Neural cell (in vitro differentiated cells): ENCODE measurements at regions not wholly inside any gene's neighbourhood (a gene's known extent, or its start where the extent isn't known, plus 50 kb on each side); places are given as distances from the start of the nearest gene placed in this dataset.

Source experiments
- H2AFZ ChIP-seq: fragments of 200-600, 300-800 bp; sonication (generic), shearing (Covaris generic); 2 replicates; pipeline ENCODE4 v1.6.0; 2014; ENCODE audit warnings: low read depth, mild to moderate bottlenecking, antibody characterized with exemption, low read length, moderate library complexity
- H3F3A ChIP-seq: fragments of 200-600 bp; shearing (Covaris generic); 2 replicates; pipeline ENCODE4 v1.6.1; 2016; ENCODE audit warnings: mild to moderate bottlenecking, moderate library complexity, mixed read lengths, antibody characterized with exemption, low read length; ENCODE audit not compliant: insufficient read depth, poor library complexity, severe bottlenecking
- H3K27ac ChIP-seq: fragments of 200-600, 300-800 bp; sonication (generic), shearing (Covaris generic); 2 replicates; pipeline ENCODE4 v1.5.1; 2014; ENCODE audit warnings: mild to moderate bottlenecking, low read length, moderate library complexity
- H3K27me3 ChIP-seq: fragments of 300-800, 200-600 bp; sonication (generic), shearing (Covaris generic); 2 replicates; pipeline ENCODE4 v1.6.0; 2014; ENCODE audit warnings: mild to moderate bottlenecking, low read depth, low read length, moderate library complexity; ENCODE audit not compliant: insufficient read depth
- H3K36me3 ChIP-seq: fragments of 300-800, 200-600 bp; sonication (generic), shearing (Covaris generic); 2 replicates; pipeline ENCODE4 v1.5.1; 2014; ENCODE audit warnings: mild to moderate bottlenecking, antibody characterized with exemption, low read length, moderate library complexity; ENCODE audit not compliant: insufficient read depth
- H3K4me2 ChIP-seq: fragments of 300-800, 200-600 bp; sonication (generic), shearing (Covaris generic); 2 replicates; pipeline ENCODE4 v1.6.0; 2014; ENCODE audit warnings: mild to moderate bottlenecking, low read length
- H3K4me3 ChIP-seq: fragments of 300-800, 200-600 bp; sonication (generic), shearing (Covaris generic); 2 replicates; pipeline ENCODE4 v1.5.1; 2014; ENCODE audit warnings: mild to moderate bottlenecking, low read length, moderate library complexity
- H3K79me2 ChIP-seq: fragments of 200-600 bp; shearing (Covaris generic); replicated peaks from 2 replicates; pipeline ENCODE4 v1.6.0; 2014; ENCODE audit warnings: mild to moderate bottlenecking, low read length, moderate library complexity; ENCODE audit not compliant: insufficient read depth
- H3K9ac ChIP-seq: fragments of 300-800, 200-600 bp; sonication (generic), shearing (Covaris generic); 2 replicates; pipeline ENCODE4 v1.6.1; 2016; ENCODE audit warnings: mild to moderate bottlenecking, low read length, mixed read lengths
- H3K9me2 ChIP-seq: fragments of 200-600 bp; shearing (Covaris generic); 2 replicates; pipeline ENCODE4 v1.6.1; 2016; ENCODE audit warnings: mild to moderate bottlenecking, low read length, mixed read lengths; ENCODE audit not compliant: insufficient read depth
- H3K9me3 ChIP-seq: fragments of 200-600, 300-800 bp; sonication (generic), shearing (Covaris generic); 2 replicates; pipeline ENCODE4 v1.6.1; 2016; ENCODE audit warnings: mild to moderate bottlenecking, mixed run types, low read length, moderate library complexity, mixed read lengths
- H4K20me1 ChIP-seq: fragments of 200-600 bp; shearing (Covaris generic); 2 replicates; pipeline ENCODE4 v1.6.1; 2016; ENCODE audit warnings: mild to moderate bottlenecking, mixed run types; ENCODE audit not compliant: insufficient read depth
- EP300 ChIP-seq: fragments of 450-650 bp; conservative IDR thresholded peaks from 2 replicates; pipeline ENCODE4 v1.6.1; 2014; ENCODE audit warnings: antibody characterized with exemption, mild to moderate bottlenecking, moderate library complexity; ENCODE audit not compliant: poor library complexity, severe bottlenecking
- EZH2 ChIP-seq: fragments of 200-600, 300-800 bp; shearing (Covaris generic), sonication (generic); IDR thresholded peaks from 2 replicates; pipeline ENCODE4 v1.6.1; 2014; ENCODE audit warnings: antibody characterized with exemption, low read length, borderline replicate concordance, mild to moderate bottlenecking; ENCODE audit not compliant: insufficient read depth, poor library complexity, severe bottlenecking
- MXI1 ChIP-seq: fragments of 450-650 bp; conservative IDR thresholded peaks from 2 replicates; pipeline ENCODE4 v1.6.1; 2014; ENCODE audit warnings: antibody characterized with exemption, mild to moderate bottlenecking; ENCODE audit not compliant: poor library complexity, severe bottlenecking
- POLR2AphosphoS5 ChIP-seq: IDR thresholded peaks from 2 replicates; pipeline ENCODE4 v1.6.1; 2012
- RAD21 ChIP-seq: fragments of 450-650 bp; conservative IDR thresholded peaks from 2 replicates; pipeline ENCODE4 v1.6.1; 2014; ENCODE audit warnings: antibody characterized with exemption, mild to moderate bottlenecking, moderate library complexity
- SMC3 ChIP-seq: fragments of 450-650 bp; conservative IDR thresholded peaks from 2 replicates; pipeline ENCODE4 v1.6.1; 2014; ENCODE audit warnings: antibody characterized with exemption, mild to moderate bottlenecking, moderate library complexity; ENCODE audit not compliant: poor library complexity
- TAF1 ChIP-seq: IDR thresholded peaks from 2 replicates; pipeline ENCODE4 v1.6.1; 2012; ENCODE audit warnings: low read depth
- TF ChIP-seq, protein P1 (sequence below): IDR thresholded peaks from 2 replicates; pipeline ENCODE4 v1.6.1; 2012; ENCODE audit warnings: borderline replicate concordance
- TF ChIP-seq, protein P2 (sequence below): fragments of 450-650 bp; IDR thresholded peaks from 2 replicates; pipeline ENCODE4 v1.5.1; 2014; ENCODE audit warnings: antibody characterized with exemption, mild to moderate bottlenecking, moderate library complexity; ENCODE audit not compliant: poor library complexity, severe bottlenecking

DNA sequence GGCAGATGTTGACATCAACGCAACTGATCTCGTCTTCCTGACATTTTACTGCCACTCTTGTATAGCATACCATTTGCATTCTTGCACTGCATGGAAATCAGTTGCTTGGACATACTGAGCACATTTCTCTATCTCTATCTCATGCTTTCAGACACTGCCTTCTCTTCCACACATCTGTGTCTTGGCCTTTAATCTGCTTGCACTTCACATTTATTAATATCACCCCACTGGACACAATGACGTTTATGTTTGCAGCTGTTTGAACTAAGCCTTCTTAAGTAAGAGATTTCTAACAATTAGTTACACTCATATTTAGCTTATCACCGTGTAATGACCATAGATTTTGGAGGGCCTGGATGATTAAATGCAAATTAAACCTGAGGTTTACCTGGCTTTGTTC lies 229.8 kb upstream of the CDH19 start:
- TF ChIP-seq POLR2AphosphoS5 (no peak), MXI1 (no peak)

DNA sequence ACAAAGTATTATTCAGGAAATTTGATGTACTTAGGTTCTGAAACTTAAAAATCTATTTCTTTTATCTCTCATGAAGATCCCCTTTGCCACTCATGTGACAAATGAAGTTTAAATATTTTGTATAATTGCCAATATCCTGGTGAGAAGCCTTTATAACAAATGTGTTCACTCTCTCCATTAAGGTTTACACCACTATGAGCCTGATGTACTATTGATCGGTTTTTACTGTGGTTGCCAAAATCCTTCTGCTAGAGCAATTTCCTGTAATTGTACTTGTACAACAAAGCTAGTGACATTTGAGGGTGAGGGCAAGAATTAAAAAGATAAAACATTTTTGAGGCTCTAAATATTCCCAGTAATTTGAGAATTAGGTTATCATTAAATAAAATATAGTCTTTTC lies 222.3 kb upstream of the CDH19 start:
- no peak overlapping the region for H2AFZ ChIP-seq
- H3K4me3 ChIP-seq = no peak overlapping the region
- H3K9ac ChIP-seq = no peak overlapping the region
- peaks cover 3% of the 10 kb centered on the region for H3K9me3 ChIP-seq
- H3K4me2 ChIP-seq = no peak overlapping the region
- H4K20me1 ChIP-seq = no peaks in the 10 kb centered on the region
- H3F3A ChIP-seq = no peaks in the 10 kb centered on the region
- TF ChIP-seq, protein P1, sequence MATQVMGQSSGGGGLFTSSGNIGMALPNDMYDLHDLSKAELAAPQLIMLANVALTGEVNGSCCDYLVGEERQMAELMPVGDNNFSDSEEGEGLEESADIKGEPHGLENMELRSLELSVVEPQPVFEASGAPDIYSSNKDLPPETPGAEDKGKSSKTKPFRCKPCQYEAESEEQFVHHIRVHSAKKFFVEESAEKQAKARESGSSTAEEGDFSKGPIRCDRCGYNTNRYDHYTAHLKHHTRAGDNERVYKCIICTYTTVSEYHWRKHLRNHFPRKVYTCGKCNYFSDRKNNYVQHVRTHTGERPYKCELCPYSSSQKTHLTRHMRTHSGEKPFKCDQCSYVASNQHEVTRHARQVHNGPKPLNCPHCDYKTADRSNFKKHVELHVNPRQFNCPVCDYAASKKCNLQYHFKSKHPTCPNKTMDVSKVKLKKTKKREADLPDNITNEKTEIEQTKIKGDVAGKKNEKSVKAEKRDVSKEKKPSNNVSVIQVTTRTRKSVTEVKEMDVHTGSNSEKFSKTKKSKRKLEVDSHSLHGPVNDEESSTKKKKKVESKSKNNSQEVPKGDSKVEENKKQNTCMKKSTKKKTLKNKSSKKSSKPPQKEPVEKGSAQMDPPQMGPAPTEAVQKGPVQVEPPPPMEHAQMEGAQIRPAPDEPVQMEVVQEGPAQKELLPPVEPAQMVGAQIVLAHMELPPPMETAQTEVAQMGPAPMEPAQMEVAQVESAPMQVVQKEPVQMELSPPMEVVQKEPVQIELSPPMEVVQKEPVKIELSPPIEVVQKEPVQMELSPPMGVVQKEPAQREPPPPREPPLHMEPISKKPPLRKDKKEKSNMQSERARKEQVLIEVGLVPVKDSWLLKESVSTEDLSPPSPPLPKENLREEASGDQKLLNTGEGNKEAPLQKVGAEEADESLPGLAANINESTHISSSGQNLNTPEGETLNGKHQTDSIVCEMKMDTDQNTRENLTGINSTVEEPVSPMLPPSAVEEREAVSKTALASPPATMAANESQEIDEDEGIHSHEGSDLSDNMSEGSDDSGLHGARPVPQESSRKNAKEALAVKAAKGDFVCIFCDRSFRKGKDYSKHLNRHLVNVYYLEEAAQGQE = no peak
- TF ChIP-seq TAF1 = no peak
- H3K27me3 ChIP-seq = no peaks in the 10 kb centered on the region
- H3K27ac ChIP-seq = no peak overlapping the region
- H3K36me3 ChIP-seq = no peaks in the 10 kb centered on the region
- no peaks in the 10 kb centered on the region for H3K9me2 ChIP-seq
- no peaks in the 10 kb centered on the region for H3K79me2 ChIP-seq

More for the DNA sequence above, 229.8 kb upstream of the CDH19 start:
- Histone ChIP-seq H4K20me1 (no peaks in the 10 kb centered on the region), H3K9me3 (no peaks in the 10 kb centered on the region), H3F3A (no peaks in the 10 kb centered on the region), H3K36me3 (no peaks in the 10 kb centered on the region), H3K9ac (no peak overlapping the region), H2AFZ (no peak overlapping the region), H3K79me2 (no peaks in the 10 kb centered on the region), H3K27ac (no peak overlapping the region), H3K4me2 (no peak overlapping the region), H3K4me3 (no peak overlapping the region), H3K9me2 (no peaks in the 10 kb centered on the region), H3K27me3 (no peaks in the 10 kb centered on the region)

DNA sequence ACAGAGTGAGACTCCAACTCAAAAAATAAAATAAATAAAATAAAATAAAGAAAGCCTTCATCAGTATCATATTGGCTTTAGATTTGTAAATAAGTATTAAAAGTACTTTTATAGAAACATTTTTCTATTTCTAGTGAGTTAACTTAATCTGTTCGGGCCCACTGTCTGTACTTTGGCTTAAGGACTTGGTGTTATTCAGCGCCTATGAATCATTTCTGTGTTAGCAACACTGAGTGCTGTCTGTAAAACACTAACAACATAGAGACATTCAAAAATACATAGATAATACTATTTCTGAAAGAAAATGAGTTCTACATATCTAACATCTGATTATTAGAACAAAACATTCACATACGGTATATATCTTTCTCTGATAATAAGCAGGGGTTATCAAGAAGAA lies 221.5 kb upstream of the CDH19 start:
- Histone ChIP-seq H3K9ac (no peak overlapping the region), H3K36me3 (no peaks in the 10 kb centered on the region), H3K9me2 (no peaks in the 10 kb centered on the region), H3K4me2 (no peak overlapping the region), H3K27ac (no peak overlapping the region), H2AFZ (no peak overlapping the region), H3K27me3 (no peaks in the 10 kb centered on the region), H3K79me2 (no peaks in the 10 kb centered on the region), H3K4me3 (no peak overlapping the region), H3F3A (no peaks in the 10 kb centered on the region), H4K20me1 (no peaks in the 10 kb centered on the region), H3K9me3 (peaks cover 3% of the 10 kb centered on the region)
- TF ChIP-seq EP300 = no peak
- TF ChIP-seq, protein P2, sequence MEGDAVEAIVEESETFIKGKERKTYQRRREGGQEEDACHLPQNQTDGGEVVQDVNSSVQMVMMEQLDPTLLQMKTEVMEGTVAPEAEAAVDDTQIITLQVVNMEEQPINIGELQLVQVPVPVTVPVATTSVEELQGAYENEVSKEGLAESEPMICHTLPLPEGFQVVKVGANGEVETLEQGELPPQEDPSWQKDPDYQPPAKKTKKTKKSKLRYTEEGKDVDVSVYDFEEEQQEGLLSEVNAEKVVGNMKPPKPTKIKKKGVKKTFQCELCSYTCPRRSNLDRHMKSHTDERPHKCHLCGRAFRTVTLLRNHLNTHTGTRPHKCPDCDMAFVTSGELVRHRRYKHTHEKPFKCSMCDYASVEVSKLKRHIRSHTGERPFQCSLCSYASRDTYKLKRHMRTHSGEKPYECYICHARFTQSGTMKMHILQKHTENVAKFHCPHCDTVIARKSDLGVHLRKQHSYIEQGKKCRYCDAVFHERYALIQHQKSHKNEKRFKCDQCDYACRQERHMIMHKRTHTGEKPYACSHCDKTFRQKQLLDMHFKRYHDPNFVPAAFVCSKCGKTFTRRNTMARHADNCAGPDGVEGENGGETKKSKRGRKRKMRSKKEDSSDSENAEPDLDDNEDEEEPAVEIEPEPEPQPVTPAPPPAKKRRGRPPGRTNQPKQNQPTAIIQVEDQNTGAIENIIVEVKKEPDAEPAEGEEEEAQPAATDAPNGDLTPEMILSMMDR = no peak
- no peak for TF ChIP-seq RAD21
- no peak for TF ChIP-seq TAF1
- no peak for TF ChIP-seq MXI1
- no peak for TF ChIP-seq EZH2
- no peak for TF ChIP-seq SMC3
